ENCODE measurements at regions not wholly inside any gene's neighbourhood (a gene's known extent, or its start where the extent isn't known, plus 50 kb on each side); places are given as distances from the start of the nearest gene placed in this dataset.

- no peak for ATAC-seq (ENCODE audit: insufficient read depth, low FRiP score)
Measured at GRCh38 chr1:195765099-195765498, 843.1 kb downstream of the KCNT2 start.

GRCh38 chr1:195763907-195764374 is 844.3 kb downstream of the KCNT2 start:
- Histone ChIP-seq H3K27ac (ENCODE audit: low read depth in 1 of 2, low read length in 1 of 2) (no peak overlapping the region), H3K4me3 (no peak overlapping the region), H3K36me3 (ENCODE audit: control insufficient read depth in 4 of 4, insufficient read depth in 4 of 4, low read length in 4 of 4) (no peaks in the 10 kb centered on the region), H3K4me1 (ENCODE audit: control insufficient read depth in 5 of 5, insufficient read depth in 5 of 5, low read length in 5 of 5) (no peaks in the 10 kb centered on the region), H3K27me3 (ENCODE audit: control insufficient read depth in 3 of 3, insufficient read depth in 3 of 3, low read length in 2 of 3) (no peaks in the 10 kb centered on the region), H3K9ac (ENCODE audit: insufficient read depth in 1 of 2, low read length in 2 of 2) (no peak overlapping the region), H3K9me3 (ENCODE audit: control insufficient read depth in 4 of 4, insufficient read depth in 3 of 4, low read length in 3 of 4) (peaks cover 0 to 4% (median 0%) of the 10 kb centered on the region in 4 donors)
- TF ChIP-seq CTCF (IDR thresholded peaks at IDR 0.05; ENCODE audit: control extremely low read depth, extremely low read depth): no peak
- ATAC-seq (ENCODE audit: insufficient read depth, low FRiP score) (no peak), DNase-seq (no peak)
- WGBS, 2 donors: 72 to 75% methylated on average over 4 of the region's 4 CpGs

More at GRCh38 chr1:195765099-195765498, 843.1 kb downstream of the KCNT2 start:
- WGBS, 2 donors: 93 to 94% methylated on average over 1 of the region's 1 CpG
- no peak for TF ChIP-seq CTCF (IDR thresholded peaks at IDR 0.05; ENCODE audit: control extremely low read depth, extremely low read depth)
- Histone ChIP-seq H3K36me3 (ENCODE audit: control insufficient read depth in 4 of 4, insufficient read depth in 4 of 4, low read length in 4 of 4) (no peaks in the 10 kb centered on the region), H3K9me3 (ENCODE audit: control insufficient read depth in 4 of 4, insufficient read depth in 3 of 4, low read length in 3 of 4) (peaks cover 0 to 4% (median 0%) of the 10 kb centered on the region in 4 donors), H3K4me3 (no peak overlapping the region), H3K27me3 (ENCODE audit: control insufficient read depth in 3 of 3, insufficient read depth in 3 of 3, low read length in 2 of 3) (no peaks in the 10 kb centered on the region), H3K9ac (ENCODE audit: insufficient read depth in 1 of 2, low read length in 2 of 2) (no peak overlapping the region), H3K4me1 (ENCODE audit: control insufficient read depth in 5 of 5, insufficient read depth in 5 of 5, low read length in 5 of 5) (no peaks in the 10 kb centered on the region), H3K27ac (ENCODE audit: low read depth in 1 of 2, low read length in 1 of 2) (no peak overlapping the region)
- no peak for DNase-seq

GRCh38 chr1:195763146-195763906 is 844.9 kb downstream of the KCNT2 start:
- no peak for TF ChIP-seq CTCF (IDR thresholded peaks at IDR 0.05; ENCODE audit: control extremely low read depth, extremely low read depth)
- ATAC-seq (ENCODE audit: insufficient read depth, low FRiP score) (no peak), DNase-seq (no peak)
- Histone ChIP-seq H3K9me3 (ENCODE audit: control insufficient read depth in 4 of 4, insufficient read depth in 3 of 4, low read length in 3 of 4) (peaks cover 0 to 4% (median 0%) of the 10 kb centered on the region in 4 donors), H3K27me3 (ENCODE audit: control insufficient read depth in 3 of 3, insufficient read depth in 3 of 3, low read length in 2 of 3) (no peaks in the 10 kb centered on the region), H3K4me3 (no peak overlapping the region), H3K4me1 (ENCODE audit: control insufficient read depth in 5 of 5, insufficient read depth in 5 of 5, low read length in 5 of 5) (no peaks in the 10 kb centered on the region), H3K27ac (ENCODE audit: low read depth in 1 of 2, low read length in 1 of 2) (no peak overlapping the region), H3K9ac (ENCODE audit: insufficient read depth in 1 of 2, low read length in 2 of 2) (no peak overlapping the region), H3K36me3 (ENCODE audit: control insufficient read depth in 4 of 4, insufficient read depth in 4 of 4, low read length in 4 of 4) (no peaks in the 10 kb centered on the region)
- 91% methylated on average over 22 of the region's 22 CpGs for WGBS, 2 donors

All from lung (tissue), 11 donors.